ENCODE measurements at regions not wholly inside any gene's neighbourhood (a gene's known extent, or its start where the extent isn't known, plus 50 kb on each side); places are given as distances from the start of the nearest gene placed in this dataset.

DNA sequence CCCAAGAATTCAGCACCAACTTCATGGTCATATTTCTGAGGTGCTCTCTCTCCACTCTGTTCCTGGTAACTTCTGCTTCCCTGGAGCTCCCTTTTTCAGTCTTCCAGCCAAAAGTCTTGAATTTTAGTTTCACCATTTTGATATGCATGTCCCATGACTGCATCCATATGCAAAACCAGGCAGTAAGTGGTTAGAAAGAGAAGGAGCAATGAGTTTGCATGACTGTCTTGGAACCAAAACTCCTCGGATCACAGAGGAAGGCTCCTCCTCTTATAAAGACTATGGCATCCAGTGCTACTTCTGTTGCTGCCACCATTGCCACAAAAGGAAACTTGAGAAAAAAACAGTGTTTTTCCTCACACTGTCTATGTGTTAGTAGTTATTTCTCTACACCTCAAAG, 269.1 kb upstream of the GLI3 start:
- no TSS peak for BruUV-seq (replicated peaks)
- Mint-ChIP-seq H3K4me1 (ENCODE audit: insufficient read depth, unreplicated experiment) (peaks cover 12% of the 10 kb centered on the region), H3K4me3 (ENCODE audit: unreplicated experiment) (no peak overlapping the region), H3K36me3 (ENCODE audit: insufficient read depth, unreplicated experiment) (no peaks in the 10 kb centered on the region), H3K9me3 (ENCODE audit: unreplicated experiment) (peaks cover 14% of the 10 kb centered on the region), H3K27me3 (ENCODE audit: insufficient read depth, unreplicated experiment) (no peaks in the 10 kb centered on the region), H3K27ac (ENCODE audit: low read depth, unreplicated experiment) (no peak overlapping the region)
- TF ChIP-seq CTCF (IDR thresholded peaks at IDR 0.05; ENCODE audit: unreplicated experiment) = no peak
- intact Hi-C loops (cut with micrococcal nuclease) = no loop called here
- POLR2A ChIA-PET = interaction anchor here (1.5 kb wide), 2 partner anchors 11 to 12 kb away, joined by 4 to 5 read pairs; no protein-coding TSS in a partner anchor
- CTCF ChIA-PET = interaction anchor here (0.7 kb wide), 1 partner anchor 43 kb away, joined by 3 read pairs; no protein-coding TSS in a partner anchor
- no peak for DNase-seq (ENCODE audit: unreplicated experiment)

GRCh38 chr7:42502022-42502421, 265.0 kb upstream of the GLI3 start:
- no peak overlapping the region for H3K27ac Mint-ChIP-seq (ENCODE audit: low read depth, unreplicated experiment)
- BruUV-seq (replicated peaks) = no TSS peak
- intact Hi-C loops (cut with micrococcal nuclease) = no loop called here
- POLR2A ChIA-PET = interaction anchor here (0.6 to 1.1 kb wide), 2 partner anchors 19 to 49 kb away, joined by 3 to 4 read pairs; no protein-coding TSS in a partner anchor
- TF ChIP-seq CTCF (IDR thresholded peaks at IDR 0.05; ENCODE audit: unreplicated experiment) = no peak
- H3K4me3 Mint-ChIP-seq (ENCODE audit: unreplicated experiment) = no peak overlapping the region
- DNase-seq (ENCODE audit: unreplicated experiment) = peak; percentile 73
- no peaks in the 10 kb centered on the region for H3K27me3 Mint-ChIP-seq (ENCODE audit: insufficient read depth, unreplicated experiment)
- CTCF ChIA-PET = interaction anchor here (0.6 to 1.1 kb wide), 2 partner anchors 13 to 388 kb away, joined by 3 to 6 read pairs; no protein-coding TSS in a partner anchor
- H3K36me3 Mint-ChIP-seq (ENCODE audit: insufficient read depth, unreplicated experiment) = no peaks in the 10 kb centered on the region
- H3K4me1 Mint-ChIP-seq (ENCODE audit: insufficient read depth, unreplicated experiment) = peaks cover 11% of the 10 kb centered on the region
- H3K9me3 Mint-ChIP-seq (ENCODE audit: unreplicated experiment) = no peaks in the 10 kb centered on the region

DNA sequence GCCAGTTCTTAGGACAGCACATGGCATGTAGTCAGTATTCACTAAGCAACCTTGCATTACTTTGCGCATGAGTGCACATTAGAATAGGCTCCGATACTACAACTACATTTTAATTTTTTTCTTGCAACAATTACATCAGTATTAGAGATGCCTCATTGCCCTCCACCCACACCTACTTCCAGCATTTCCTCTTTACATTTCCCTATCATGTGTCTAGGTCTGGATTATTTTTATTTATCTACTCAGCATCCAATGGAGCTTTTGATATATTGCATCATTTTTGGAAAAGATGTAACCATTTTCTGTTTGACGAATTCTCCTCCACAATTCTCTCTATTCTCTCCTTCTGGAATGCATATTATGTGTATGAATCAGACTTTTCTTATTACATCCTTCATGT, 258.2 kb upstream of the GLI3 start:
- Mint-ChIP-seq H3K9me3 (ENCODE audit: unreplicated experiment) (no peaks in the 10 kb centered on the region), H3K4me3 (ENCODE audit: unreplicated experiment) (no peak overlapping the region), H3K27ac (ENCODE audit: low read depth, unreplicated experiment) (peak overlapping the region; percentile 93), H3K27me3 (ENCODE audit: insufficient read depth, unreplicated experiment) (no peaks in the 10 kb centered on the region), H3K36me3 (ENCODE audit: insufficient read depth, unreplicated experiment) (no peaks in the 10 kb centered on the region), H3K4me1 (ENCODE audit: insufficient read depth, unreplicated experiment) (peaks cover 29% of the 10 kb centered on the region)
- no peak for TF ChIP-seq CTCF (IDR thresholded peaks at IDR 0.05; ENCODE audit: unreplicated experiment)
- CTCF ChIA-PET = interaction anchor here (0.6 to 1.9 kb wide), 4 partner anchors 79 to 226 kb away, joined by 3 to 4 read pairs (median 3); no protein-coding TSS in a partner anchor
- POLR2A ChIA-PET = interaction anchor here (0.6 to 1.8 kb wide), 7 partner anchors 10 to 481 kb away, joined by 3 to 12 read pairs (median 4); no protein-coding TSS in a partner anchor
- DNase-seq (ENCODE audit: unreplicated experiment) = peak; percentile 59
- BruUV-seq (replicated peaks) = TSS peak; percentile 80
- intact Hi-C loops (cut with micrococcal nuclease) = loop anchor here (2.0 to 10.0 kb wide), 3 partner anchors 180 to 258 kb away; partner anchors contain the start of gene GLI3

- Mint-ChIP-seq H3K27ac (ENCODE audit: low read depth, unreplicated experiment) (peak overlapping the region; percentile 93), H3K36me3 (ENCODE audit: insufficient read depth, unreplicated experiment) (no peaks in the 10 kb centered on the region), H3K9me3 (ENCODE audit: unreplicated experiment) (no peaks in the 10 kb centered on the region), H3K27me3 (ENCODE audit: insufficient read depth, unreplicated experiment) (no peaks in the 10 kb centered on the region), H3K4me3 (ENCODE audit: unreplicated experiment) (peak overlapping the region; percentile 79), H3K4me1 (ENCODE audit: insufficient read depth, unreplicated experiment) (peaks cover 29% of the 10 kb centered on the region)
- TF ChIP-seq CTCF (IDR thresholded peaks at IDR 0.05; ENCODE audit: unreplicated experiment) = no peak
- DNase-seq (ENCODE audit: unreplicated experiment) = peak; percentile 91
- CTCF ChIA-PET = interaction anchor here (1.1 to 1.9 kb wide), 5 partner anchors 21 to 552 kb away, joined by 4 to 11 read pairs (median 5); no protein-coding TSS in a partner anchor
- POLR2A ChIA-PET = interaction anchor here (0.7 to 2.1 kb wide), 16 partner anchors 11 to 262 kb away, joined by 3 to 12 read pairs (median 4); no protein-coding TSS in a partner anchor
- BruUV-seq (replicated peaks) = no TSS peak
- intact Hi-C loops (cut with micrococcal nuclease) = loop anchor here (2.0 to 10.0 kb wide), 4 partner anchors 180 to 507 kb away; partner anchors contain the start of gene GLI3
Measured at GRCh38 chr7:42494736-42495135, 257.7 kb upstream of the GLI3 start.
